GM12878 (cell line): ENCODE measurements at regions not wholly inside any gene's neighbourhood (a gene's known extent, or its start where the extent isn't known, plus 50 kb on each side); places are given as distances from the start of the nearest gene placed in this dataset.
"Not testable (repeated sequence)": the region's sequence is repeated elsewhere in the genome, so short reads cannot be mapped to it uniquely, and the experiment has no call there.

ENCODE experiments used
- ATAC-seq: fragments of 200-7000 bp; cut with Tn5 transposase; 3 replicates; pipeline ENCODE4 v1.9.1; 2020; ENCODE audit warnings: mild to moderate bottlenecking, moderate library complexity
- BruUV-seq: library from RNA; stranded (reverse); fragments of 400-500 nt; replicated peaks from 2 replicates; lab custom pipeline; 2021; lab: Mats Ljungman, UMichigan
- CTCF ChIA-PET: fragments of 300-600 bp; sonication (Branson Sonifier 250); formaldehyde crosslinking; extraction: SDS; loops from one replicate; lab custom pipeline; 2021; ENCODE audit warnings: inconsistent platforms; lab: Yijun Ruan, JAX
- POLR2A ChIA-PET: fragments of 350-600 bp; formaldehyde crosslinking; extraction: SDS; loops from one replicate; lab custom pipeline; 2021; ENCODE audit warnings: inconsistent platforms; lab: Charles Lee
- RAD21 ChIA-PET: fragments of 300-600 bp; sonication (Branson Sonifier 250); formaldehyde crosslinking; loops from one replicate; lab custom pipeline; 2023; ENCODE audit warnings: antibody characterized with exemption; ENCODE audit not compliant: unreplicated experiment; lab: Charles Lee
- SMC1A ChIA-PET: fragments of 300-600 bp; sonication (Branson Sonifier 250); formaldehyde crosslinking; loops from one replicate; lab custom pipeline; 2023; ENCODE audit not compliant: unreplicated experiment, uncharacterized antibody; lab: Charles Lee
- DNase-seq: peaks from one replicate; pipeline ENCODE4 v3.0.0-alpha.2; 2011; ENCODE audit warnings: low read depth, low spot score
- FAIRE-seq: peaks from 3 replicates; lab custom pipeline; 2011; peaks lifted over from hg19 to GRCh38; lab: Jason Lieb, UNC
- H2AFZ ChIP-seq: 2 replicates; pipeline ENCODE4 v1.6.0; 2011; ENCODE audit warnings: low read depth, low read length, control low read depth; ENCODE audit not compliant: control insufficient read depth
- H3K27ac ChIP-seq: 2 replicates; pipeline ENCODE4 v1.5.1; 2011; ENCODE audit warnings: control low read depth; ENCODE audit not compliant: control insufficient read depth, insufficient read depth
- H3K27me3 ChIP-seq, 2 experiments: replicated peaks in 1 of 2; 2 replicates each; pipeline versions ENCODE4 v1.6.0 to v1.6.1; 2011; ENCODE audit warnings: low read length in 1 of 2; ENCODE audit not compliant: control insufficient read depth in 2 of 2, insufficient read depth in 2 of 2
- H3K36me3 ChIP-seq, 2 experiments: 2 replicates each; pipeline ENCODE4 v1.5.1; 2011; ENCODE audit warnings: low read length in 1 of 2; ENCODE audit not compliant: control insufficient read depth in 2 of 2, insufficient read depth in 2 of 2
- H3K4me1 ChIP-seq: 2 replicates; pipeline ENCODE4 v1.6.1; 2011; ENCODE audit warnings: mild to moderate bottlenecking, low read length, moderate library complexity, mixed read lengths; ENCODE audit not compliant: control insufficient read depth, insufficient read depth
- H3K4me2 ChIP-seq: 2 replicates; pipeline ENCODE4 v1.6.0; 2011; ENCODE audit warnings: control low read depth; ENCODE audit not compliant: control insufficient read depth, insufficient read depth
- H3K4me3 ChIP-seq: fragments of 200-600 bp; sonication (generic); 2 replicates; pipeline ENCODE4 v1.5.1; 2016
- H3K79me2 ChIP-seq: 2 replicates; pipeline ENCODE4 v1.6.0; 2011; ENCODE audit warnings: low read length; ENCODE audit not compliant: control insufficient read depth, insufficient read depth
- H3K9ac ChIP-seq: 2 replicates; pipeline ENCODE4 v1.8.0; 2011; ENCODE audit warnings: low read length, control low read depth, mixed read lengths; ENCODE audit not compliant: control insufficient read depth, insufficient read depth
- H3K9me3 ChIP-seq: replicated peaks from 3 replicates; pipeline ENCODE4 v1.5.1; 2011; ENCODE audit warnings: mild to moderate bottlenecking, low read length; ENCODE audit not compliant: control insufficient read depth, insufficient read depth
- H4K20me1 ChIP-seq: 2 replicates; pipeline ENCODE4 v1.6.0; 2011; ENCODE audit not compliant: control insufficient read depth, insufficient read depth
- ESRRA ChIP-seq: IDR thresholded peaks from 2 replicates; pipeline ENCODE4 v1.6.1; 2012; ENCODE audit warnings: mild to moderate bottlenecking, low read length, improper control_type of control experiment
- IKZF2 ChIP-seq, 2 experiments: fragments of 450-650 bp; IDR thresholded peaks; 2 replicates each; pipeline ENCODE4 v1.6.1; 2017; ENCODE audit warnings: mild to moderate bottlenecking in 2 of 2, moderate library complexity in 2 of 2
- JUND ChIP-seq: IDR thresholded peaks from 2 replicates; pipeline ENCODE4 v1.6.1; 2012; ENCODE audit warnings: low read depth, mild to moderate bottlenecking, low read length, improper control_type of control experiment, moderate library complexity
- KAT2A ChIP-seq: conservative IDR thresholded peaks from 2 replicates; pipeline ENCODE4 v1.6.1; 2011; ENCODE audit warnings: low read depth, low read length; ENCODE audit not compliant: control insufficient read depth
- PAX8 ChIP-seq: fragments of 450-650 bp; IDR thresholded peaks from 2 replicates; pipeline ENCODE4 v1.6.1; 2017; ENCODE audit warnings: mild to moderate bottlenecking, moderate library complexity
- RFX5 ChIP-seq: IDR thresholded peaks from 2 replicates; pipeline ENCODE4 v1.6.1; 2011; ENCODE audit warnings: low read depth, low read length, improper control_type of control experiment
- SMC3 ChIP-seq: IDR thresholded peaks from 2 replicates; pipeline ENCODE4 v1.6.1; 2011; ENCODE audit warnings: low read length, improper control_type of control experiment, borderline replicate concordance
- SUZ12 ChIP-seq: fragments of 200-600 bp; sonication (generic); IDR thresholded peaks from one replicate; pipeline ENCODE4 v1.6.1; 2018; ENCODE audit warnings: antibody characterized with exemption, mild to moderate bottlenecking; ENCODE audit not compliant: unreplicated experiment
- TARDBP ChIP-seq: IDR thresholded peaks from 2 replicates; pipeline ENCODE4 v1.6.1; 2016; ENCODE audit warnings: borderline replicate concordance
- TCF7 ChIP-seq: IDR thresholded peaks from 2 replicates; pipeline ENCODE4 v1.6.1; 2014; ENCODE audit warnings: antibody characterized with exemption, borderline replicate concordance
- WGBS: methylation state at CpG from one replicate; pipeline ENCODE4 v1.1.6; 2016; ENCODE audit warnings: low lambda C conversion rate; ENCODE audit not compliant: insufficient replicate concordance, insufficient coverage; ENCODE audit errors: missing lambda C conversion rate; 5-methylcytosine and 5-hydroxymethylcytosine counted together
- in situ Hi-C: fragments of 300-500 bp; cut with MboI; formaldehyde crosslinking; loops from 9 replicates; pipeline ENCODE4 v1.14.3; 2018; ENCODE audit warnings: mixed read lengths
- intact Hi-C: fragments of 100-400 bp; cut with micrococcal nuclease; formaldehyde crosslinking; loops from one replicate; pipeline ENCODE4 v1.14.2; 2022; ENCODE audit not compliant: unreplicated experiment
- TF ChIP-seq, protein P1 (sequence below): fragments of 450-650 bp; formaldehyde crosslinking; IDR thresholded peaks from 2 replicates; pipeline ENCODE4 v1.4.0; 2022; ENCODE audit warnings: mild to moderate bottlenecking, moderate library complexity
- TF ChIP-seq, protein P2 (sequence below): fragments of 450-650 bp; conservative IDR thresholded peaks from 2 replicates; pipeline ENCODE4 v1.6.1; 2017; ENCODE audit warnings: mild to moderate bottlenecking, moderate library complexity

DNA sequence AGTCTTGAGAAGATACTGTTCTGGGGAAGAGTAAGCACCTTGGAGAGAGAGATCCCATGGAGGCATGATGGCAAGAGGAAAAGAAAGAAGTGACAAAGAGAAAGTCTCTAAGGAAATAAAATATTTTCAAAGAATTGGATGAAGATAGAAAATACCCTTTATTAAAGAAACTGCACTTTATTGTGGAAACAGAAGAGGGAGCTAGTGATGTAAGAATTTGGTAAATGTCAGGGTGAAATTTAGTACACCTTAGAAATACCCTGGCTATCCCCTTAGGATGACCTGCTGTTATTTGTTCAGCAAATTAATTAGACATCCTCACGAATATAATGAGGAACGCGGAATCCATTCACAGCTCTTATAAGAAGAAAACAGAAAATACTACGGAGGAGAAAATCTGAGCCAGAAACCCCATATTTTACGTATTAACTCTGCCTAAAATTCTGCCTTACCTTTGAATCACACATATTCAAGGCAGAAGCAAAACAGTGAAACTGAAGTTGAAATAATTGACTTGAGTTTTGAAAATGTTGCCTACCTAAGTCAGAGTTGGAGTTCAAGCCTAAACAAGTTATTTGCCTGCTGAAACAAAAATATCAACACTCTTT, 90.7 kb downstream of the TFPI2 start (continued):
- TF ChIP-seq, protein P1, sequence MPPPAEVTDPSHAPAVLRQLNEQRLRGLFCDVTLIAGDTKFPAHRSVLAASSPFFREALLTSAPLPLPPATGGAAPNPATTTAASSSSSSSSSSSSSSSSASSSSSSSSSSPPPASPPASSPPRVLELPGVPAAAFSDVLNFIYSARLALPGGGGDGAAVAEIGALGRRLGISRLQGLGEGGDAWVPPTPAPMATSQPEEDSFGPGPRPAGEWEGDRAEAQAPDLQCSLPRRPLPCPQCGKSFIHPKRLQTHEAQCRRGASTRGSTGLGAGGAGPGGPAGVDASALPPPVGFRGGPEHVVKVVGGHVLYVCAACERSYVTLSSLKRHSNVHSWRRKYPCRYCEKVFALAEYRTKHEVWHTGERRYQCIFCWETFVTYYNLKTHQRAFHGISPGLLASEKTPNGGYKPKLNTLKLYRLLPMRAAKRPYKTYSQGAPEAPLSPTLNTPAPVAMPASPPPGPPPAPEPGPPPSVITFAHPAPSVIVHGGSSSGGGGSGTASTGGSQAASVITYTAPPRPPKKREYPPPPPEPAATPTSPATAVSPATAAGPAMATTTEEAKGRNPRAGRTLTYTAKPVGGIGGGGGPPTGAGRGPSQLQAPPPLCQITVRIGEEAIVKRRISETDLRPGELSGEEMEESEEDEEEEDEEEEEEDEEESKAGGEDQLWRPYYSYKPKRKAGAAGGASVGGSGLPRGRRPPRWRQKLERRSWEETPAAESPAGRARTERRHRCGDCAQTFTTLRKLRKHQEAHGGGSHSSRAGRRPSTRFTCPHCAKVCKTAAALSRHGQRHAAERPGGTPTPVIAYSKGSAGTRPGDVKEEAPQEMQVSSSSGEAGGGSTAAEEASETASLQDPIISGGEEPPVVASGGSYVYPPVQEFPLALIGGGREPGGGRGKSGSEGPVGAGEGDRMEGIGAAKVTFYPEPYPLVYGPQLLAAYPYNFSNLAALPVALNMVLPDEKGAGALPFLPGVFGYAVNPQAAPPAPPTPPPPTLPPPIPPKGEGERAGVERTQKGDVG (CRISPR knock-in tag), result no peak
- TF ChIP-seq TARDBP (no peak), JUND (no peak), ESRRA (no peak), PAX8 (no peak), RFX5 (no peak), SMC3 (peak; percentile 68; the same call in 1 of the 2 replicates), KAT2A (no peak), SUZ12 (no peak), IKZF2 (IDR thresholded peaks at IDR 0.05) (no peak), TCF7 (no peak)
- TF ChIP-seq, protein P2, sequence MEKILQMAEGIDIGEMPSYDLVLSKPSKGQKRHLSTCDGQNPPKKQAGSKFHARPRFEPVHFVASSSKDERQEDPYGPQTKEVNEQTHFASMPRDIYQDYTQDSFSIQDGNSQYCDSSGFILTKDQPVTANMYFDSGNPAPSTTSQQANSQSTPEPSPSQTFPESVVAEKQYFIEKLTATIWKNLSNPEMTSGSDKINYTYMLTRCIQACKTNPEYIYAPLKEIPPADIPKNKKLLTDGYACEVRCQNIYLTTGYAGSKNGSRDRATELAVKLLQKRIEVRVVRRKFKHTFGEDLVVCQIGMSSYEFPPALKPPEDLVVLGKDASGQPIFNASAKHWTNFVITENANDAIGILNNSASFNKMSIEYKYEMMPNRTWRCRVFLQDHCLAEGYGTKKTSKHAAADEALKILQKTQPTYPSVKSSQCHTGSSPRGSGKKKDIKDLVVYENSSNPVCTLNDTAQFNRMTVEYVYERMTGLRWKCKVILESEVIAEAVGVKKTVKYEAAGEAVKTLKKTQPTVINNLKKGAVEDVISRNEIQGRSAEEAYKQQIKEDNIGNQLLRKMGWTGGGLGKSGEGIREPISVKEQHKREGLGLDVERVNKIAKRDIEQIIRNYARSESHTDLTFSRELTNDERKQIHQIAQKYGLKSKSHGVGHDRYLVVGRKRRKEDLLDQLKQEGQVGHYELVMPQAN, result no peak

- H3K9me3 ChIP-seq, H3K36me3 ChIP-seq, in situ Hi-C loops, SMC1A ChIA-PET, H3K9ac ChIP-seq, H3K4me3 ChIP-seq, H3K4me2 ChIP-seq, CTCF ChIA-PET, H2AFZ ChIP-seq, H3K27ac ChIP-seq, FAIRE-seq, POLR2A ChIA-PET, BruUV-seq, H4K20me1 ChIP-seq, ATAC-seq, DNase-seq, intact Hi-C loops, H3K4me1 ChIP-seq, RAD21 ChIA-PET, H3K79me2 ChIP-seq, H3K27me3 ChIP-seq: not testable (repeated sequence)
- no CpG with 5 or more reads among the region's 33 CpGs for WGBS
Observed at GRCh38 chr7:93793084-93793697, 97.4 kb downstream of the TFPI2 start.
